HCT116 (cell line): ENCODE measurements at regions not wholly inside any gene's neighbourhood (a gene's known extent, or its start where the extent isn't known, plus 50 kb on each side); places are given as distances from the start of the nearest gene placed in this dataset.

Experiments
- ATAC-seq: fragments of 200-7000 bp; cut with Tn5 transposase; 2 replicates; pipeline ENCODE4 v1.9.1; 2020; ENCODE audit warnings: mild to moderate bottlenecking, moderate library complexity
- BruUV-seq: library from RNA; stranded (reverse); fragments of 400-500 nt; replicated peaks from 2 replicates; lab custom pipeline; 2021; lab: Mats Ljungman, UMichigan
- CTCF ChIA-PET: fragments of 300-600 bp; sonication (Branson Sonifier 250); formaldehyde crosslinking; loops from one replicate; lab custom pipeline; 2021; ENCODE audit warnings: antibody characterized with exemption; lab: Charles Lee
- POLR2A ChIA-PET: fragments of 300-600, 350-600 bp; sonication (Branson Sonifier 250); formaldehyde crosslinking; loops from one replicate; lab custom pipeline; 2021; ENCODE audit warnings: antibody characterized with exemption; lab: Charles Lee
- RAD21 ChIA-PET, 2 experiments: fragments of 300-600 bp; sonication (Branson Sonifier 250); formaldehyde crosslinking; loops; one replicate each; lab custom pipeline; 2023; ENCODE audit warnings: low total read pairs in 2 of 2; ENCODE audit not compliant: uncharacterized antibody in 2 of 2, unreplicated experiment in 2 of 2, low non-redundant PET in 1 of 2; lab: Charles Lee
- DNase-seq: peaks from one replicate; pipeline ENCODE4 v3.0.0-alpha.2; 2010; ENCODE audit warnings: low read depth, low spot score
- H2AFZ ChIP-seq: fragments of 200-600 bp; shearing (Covaris generic), sonication (generic); 2 replicates; pipeline ENCODE4 v1.6.1; 2017; ENCODE audit warnings: low read depth, mixed run types, mixed read lengths, antibody characterized with exemption, low read length; ENCODE audit not compliant: poor library complexity, severe bottlenecking
- H3K27ac ChIP-seq: 2 replicates; pipeline ENCODE4 v1.5.1; 2012; ENCODE audit warnings: low read depth, low read length
- H3K27me3 ChIP-seq: fragments of 200-600 bp; sonication (generic); 2 replicates; pipeline ENCODE4 v1.6.1; 2016; ENCODE audit warnings: mixed run types, low read length, mixed read lengths; ENCODE audit not compliant: insufficient read depth
- H3K36me3 ChIP-seq, 2 experiments: fragments of 200-500 bp in 1 of 2; fragments of 200-600 bp in 1 of 2; sonication (Bioruptor generic) in 1 of 2; sonication (generic) in 1 of 2; 2 replicates each; pipeline versions ENCODE4 v1.5.1 to v1.6.1; 2014 to 2016; ENCODE audit warnings: low read length in 2 of 2, inconsistent platforms in 1 of 2, mixed read lengths in 1 of 2, mixed run types in 1 of 2; ENCODE audit not compliant: insufficient read depth in 2 of 2, control insufficient read depth in 1 of 2
- H3K4me1 ChIP-seq, 2 experiments: fragments of 200-600 bp in 1 of 2; sonication (generic) in 1 of 2; 2 replicates each; pipeline versions ENCODE4 v1.5.1 to v1.6.1; 2012 to 2017; ENCODE audit warnings: low read length in 2 of 2, inconsistent platforms in 1 of 2, mild to moderate bottlenecking in 1 of 2, mixed read lengths in 1 of 2, mixed run types in 1 of 2, moderate library complexity in 1 of 2; ENCODE audit not compliant: insufficient read depth in 2 of 2, control insufficient read depth in 1 of 2
- H3K4me2 ChIP-seq: fragments of 200-600 bp; sonication (generic); 2 replicates; pipeline ENCODE4 v1.6.1; 2017; ENCODE audit warnings: mixed run types, low read length, mixed read lengths
- H3K4me3 ChIP-seq, 2 experiments: fragments of 200-600 bp in 1 of 2; sonication (generic) in 1 of 2; replicated peaks in 1 of 2; 2 replicates each; pipeline ENCODE4 v1.5.1; 2011 to 2016; ENCODE audit warnings: low read length in 2 of 2, control low read depth in 1 of 2, low read depth in 1 of 2, mild to moderate bottlenecking in 1 of 2, mixed read lengths in 1 of 2, mixed run types in 1 of 2
- H3K79me2 ChIP-seq: fragments of 200-600 bp; sonication (generic); 2 replicates; pipeline ENCODE4 v1.6.1; 2017; ENCODE audit warnings: mild to moderate bottlenecking, mixed run types, low read length, moderate library complexity, mixed read lengths; ENCODE audit not compliant: insufficient read depth
- H3K9ac ChIP-seq: fragments of 200-600 bp; sonication (generic); 2 replicates; pipeline ENCODE4 v1.6.1; 2016; ENCODE audit warnings: low read length, mixed read lengths
- H3K9me2 ChIP-seq: fragments of 200-600 bp; sonication (generic), shearing (Covaris generic); 2 replicates; pipeline ENCODE4 v1.6.1; 2017; ENCODE audit warnings: mixed run types, mild to moderate bottlenecking, moderate library complexity; ENCODE audit not compliant: insufficient read depth
- H3K9me3 ChIP-seq, 2 experiments: fragments of 200-500 bp in 1 of 2; fragments of 200-600 bp in 1 of 2; sonication (Bioruptor generic) in 1 of 2; sonication (generic) in 1 of 2; 2 replicates each; pipeline ENCODE4 v1.6.1; 2014 to 2017; ENCODE audit warnings: low read length in 2 of 2, mixed read lengths in 2 of 2, inconsistent platforms in 1 of 2, low read depth in 1 of 2, mild to moderate bottlenecking in 1 of 2, mixed run types in 1 of 2, moderate library complexity in 1 of 2; ENCODE audit not compliant: control insufficient read depth in 1 of 2, insufficient read depth in 1 of 2
- H4K20me1 ChIP-seq: fragments of 200-600 bp; sonication (generic), shearing (Covaris generic); 2 replicates; pipeline ENCODE4 v1.6.1; 2017; ENCODE audit warnings: mixed run types, mild to moderate bottlenecking, moderate library complexity; ENCODE audit not compliant: insufficient read depth
- CBX3 ChIP-seq: IDR thresholded peaks from 2 replicates; pipeline ENCODE4 v1.6.1; 2012; ENCODE audit warnings: low read depth
- CEBPB ChIP-seq: IDR thresholded peaks from 2 replicates; pipeline ENCODE4 v1.6.1; 2012; ENCODE audit warnings: low read depth
- EGR1 ChIP-seq: IDR thresholded peaks from 2 replicates; pipeline ENCODE4 v1.6.1; 2012; ENCODE audit warnings: low read depth
- EZH2 ChIP-seq: fragments of 200-600 bp; sonication (generic); IDR thresholded peaks from 2 replicates; pipeline ENCODE4 v1.6.1; 2017; ENCODE audit warnings: antibody characterized with exemption, mixed run types
- FOSL1 ChIP-seq: IDR thresholded peaks from 2 replicates; pipeline ENCODE4 v1.6.1; 2012; ENCODE audit warnings: low read depth
- POLR2A ChIP-seq: IDR thresholded peaks from 2 replicates; pipeline ENCODE4 v1.7.0; 2011; ENCODE audit warnings: borderline replicate concordance; ENCODE audit not compliant: insufficient read depth, insufficient read length; ENCODE audit errors: extremely low read depth
- POLR2AphosphoS5 ChIP-seq: IDR thresholded peaks from 2 replicates; pipeline ENCODE4 v1.6.1; 2011; ENCODE audit warnings: mild to moderate bottlenecking, low read depth, low read length, moderate library complexity
- SIN3A ChIP-seq: IDR thresholded peaks from 2 replicates; pipeline ENCODE4 v1.6.1; 2012; ENCODE audit warnings: low read depth
- SP1 ChIP-seq: IDR thresholded peaks from 2 replicates; pipeline ENCODE4 v1.6.1; 2012; ENCODE audit warnings: low read depth
- TCF7L2 ChIP-seq: IDR thresholded peaks from 2 replicates; pipeline ENCODE4 v1.7.0; 2011; ENCODE audit warnings: borderline replicate concordance, inconsistent platforms; ENCODE audit not compliant: insufficient read depth, insufficient read length; ENCODE audit errors: extremely low read depth
- ZFX ChIP-seq: fragments of 450-650 bp; IDR thresholded peaks from 2 replicates; pipeline ENCODE4 v1.6.1; 2017
- ZNF274 ChIP-seq: fragments of 200-500 bp; sonication (Bioruptor generic); IDR thresholded peaks from 2 replicates; pipeline ENCODE4 v1.6.1; 2014; ENCODE audit warnings: mild to moderate bottlenecking, low read depth, low read length, inconsistent platforms
- intact Hi-C: fragments of 100-400 bp; cut with micrococcal nuclease; formaldehyde crosslinking; loops from 2 replicates; pipeline ENCODE4 v1.10.0; 2022
- TF ChIP-seq, protein P1 (sequence below): IDR thresholded peaks from 2 replicates; pipeline ENCODE4 v1.6.1; 2012
- TF ChIP-seq, protein P2 (sequence below), 3 experiments: fragments of 200-600 bp in 1 of 3; sonication (generic) in 1 of 3; IDR thresholded peaks in 2 of 3; conservative IDR thresholded peaks in 1 of 3; 2 replicates each; pipeline ENCODE4 v1.5.1; 2012 to 2017; ENCODE audit warnings: low read depth in 2 of 3, low read length in 2 of 3, antibody characterized with exemption in 1 of 3, borderline replicate concordance in 1 of 3, control low read depth in 1 of 3, mild to moderate bottlenecking in 1 of 3, mixed read lengths in 1 of 3, mixed run types in 1 of 3, moderate library complexity in 1 of 3; ENCODE audit not compliant: insufficient read depth in 1 of 3
- TF ChIP-seq, protein P3 (sequence below): IDR thresholded peaks from 2 replicates; pipeline ENCODE4 v1.6.1; 2012
- TF ChIP-seq, protein P4 (sequence below): IDR thresholded peaks from 2 replicates; pipeline ENCODE4 v1.6.1; 2012; ENCODE audit warnings: low read depth
- TF ChIP-seq, protein P5 (sequence below): IDR thresholded peaks from 2 replicates; pipeline ENCODE4 v1.6.1; 2011; ENCODE audit warnings: mild to moderate bottlenecking, low read length, moderate library complexity; ENCODE audit not compliant: insufficient replicate concordance; ENCODE audit errors: extremely low read depth

DNA sequence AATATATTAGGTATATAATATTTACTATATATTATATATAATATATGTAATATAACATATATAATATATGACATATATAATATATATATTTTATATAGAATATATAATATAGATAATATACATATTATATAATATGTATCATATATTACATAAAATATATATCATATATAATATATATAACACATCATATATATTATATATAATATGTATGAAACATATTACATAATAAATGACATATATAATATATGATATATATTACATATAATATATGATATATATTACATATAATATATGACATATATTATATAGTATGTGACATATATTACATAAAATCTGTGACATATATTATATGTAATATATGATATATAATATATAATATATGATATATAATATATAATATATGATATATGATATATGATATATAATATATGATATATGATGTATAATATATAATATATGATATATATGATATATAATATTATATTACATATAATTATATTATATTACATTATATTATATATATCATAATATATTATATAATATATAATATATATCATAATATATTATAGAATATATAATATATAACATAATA is 119.5 kb upstream of the RIMBP3 start:
- RAD21 ChIA-PET = no interaction called here
- no peaks in the 10 kb centered on the region for H3K79me2 ChIP-seq
- BruUV-seq = no TSS peak
- CTCF ChIA-PET = no interaction called here
- H3K9me3 ChIP-seq = no peaks in the 10 kb centered on the region
- no peaks in the 10 kb centered on the region for H3K9me2 ChIP-seq
- POLR2A ChIA-PET = no interaction called here
- H2AFZ ChIP-seq = no peak overlapping the region
- no peaks in the 10 kb centered on the region for H3K36me3 ChIP-seq
- intact Hi-C loops = no loop called here
- H3K9ac ChIP-seq = no peak overlapping the region
- no peak overlapping the region for H3K27ac ChIP-seq
- H4K20me1 ChIP-seq = no peaks in the 10 kb centered on the region
- no peak for ATAC-seq
- H3K4me3 ChIP-seq = no peak overlapping the region
- no peaks in the 10 kb centered on the region for H3K4me1 ChIP-seq
- H3K4me2 ChIP-seq = no peak overlapping the region
- TF ChIP-seq CEBPB (no peak), SIN3A (no peak), EZH2 (no peak), POLR2A (no peak), POLR2AphosphoS5 (no peak), ZFX (no peak), EGR1 (no peak), TCF7L2 (no peak), SP1 (no peak), FOSL1 (no peak), CBX3 (no peak), ZNF274 (no peak)
- TF ChIP-seq, protein P1, sequence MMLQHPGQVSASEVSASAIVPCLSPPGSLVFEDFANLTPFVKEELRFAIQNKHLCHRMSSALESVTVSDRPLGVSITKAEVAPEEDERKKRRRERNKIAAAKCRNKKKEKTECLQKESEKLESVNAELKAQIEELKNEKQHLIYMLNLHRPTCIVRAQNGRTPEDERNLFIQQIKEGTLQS = no peak
- TF ChIP-seq, protein P2, sequence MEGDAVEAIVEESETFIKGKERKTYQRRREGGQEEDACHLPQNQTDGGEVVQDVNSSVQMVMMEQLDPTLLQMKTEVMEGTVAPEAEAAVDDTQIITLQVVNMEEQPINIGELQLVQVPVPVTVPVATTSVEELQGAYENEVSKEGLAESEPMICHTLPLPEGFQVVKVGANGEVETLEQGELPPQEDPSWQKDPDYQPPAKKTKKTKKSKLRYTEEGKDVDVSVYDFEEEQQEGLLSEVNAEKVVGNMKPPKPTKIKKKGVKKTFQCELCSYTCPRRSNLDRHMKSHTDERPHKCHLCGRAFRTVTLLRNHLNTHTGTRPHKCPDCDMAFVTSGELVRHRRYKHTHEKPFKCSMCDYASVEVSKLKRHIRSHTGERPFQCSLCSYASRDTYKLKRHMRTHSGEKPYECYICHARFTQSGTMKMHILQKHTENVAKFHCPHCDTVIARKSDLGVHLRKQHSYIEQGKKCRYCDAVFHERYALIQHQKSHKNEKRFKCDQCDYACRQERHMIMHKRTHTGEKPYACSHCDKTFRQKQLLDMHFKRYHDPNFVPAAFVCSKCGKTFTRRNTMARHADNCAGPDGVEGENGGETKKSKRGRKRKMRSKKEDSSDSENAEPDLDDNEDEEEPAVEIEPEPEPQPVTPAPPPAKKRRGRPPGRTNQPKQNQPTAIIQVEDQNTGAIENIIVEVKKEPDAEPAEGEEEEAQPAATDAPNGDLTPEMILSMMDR (IDR thresholded peaks at IDR 0.05 in 2 of 3, conservative IDR thresholded peaks at IDR 0.05 in 1 of 3; ENCODE audit: borderline replicate concordance in 1 of 3, insufficient read depth in 1 of 3, low read depth in 2 of 3, low read length in 2 of 3) = no peak
- TF ChIP-seq, protein P3, sequence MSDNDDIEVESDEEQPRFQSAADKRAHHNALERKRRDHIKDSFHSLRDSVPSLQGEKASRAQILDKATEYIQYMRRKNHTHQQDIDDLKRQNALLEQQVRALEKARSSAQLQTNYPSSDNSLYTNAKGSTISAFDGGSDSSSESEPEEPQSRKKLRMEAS = no peak
- TF ChIP-seq, protein P4, sequence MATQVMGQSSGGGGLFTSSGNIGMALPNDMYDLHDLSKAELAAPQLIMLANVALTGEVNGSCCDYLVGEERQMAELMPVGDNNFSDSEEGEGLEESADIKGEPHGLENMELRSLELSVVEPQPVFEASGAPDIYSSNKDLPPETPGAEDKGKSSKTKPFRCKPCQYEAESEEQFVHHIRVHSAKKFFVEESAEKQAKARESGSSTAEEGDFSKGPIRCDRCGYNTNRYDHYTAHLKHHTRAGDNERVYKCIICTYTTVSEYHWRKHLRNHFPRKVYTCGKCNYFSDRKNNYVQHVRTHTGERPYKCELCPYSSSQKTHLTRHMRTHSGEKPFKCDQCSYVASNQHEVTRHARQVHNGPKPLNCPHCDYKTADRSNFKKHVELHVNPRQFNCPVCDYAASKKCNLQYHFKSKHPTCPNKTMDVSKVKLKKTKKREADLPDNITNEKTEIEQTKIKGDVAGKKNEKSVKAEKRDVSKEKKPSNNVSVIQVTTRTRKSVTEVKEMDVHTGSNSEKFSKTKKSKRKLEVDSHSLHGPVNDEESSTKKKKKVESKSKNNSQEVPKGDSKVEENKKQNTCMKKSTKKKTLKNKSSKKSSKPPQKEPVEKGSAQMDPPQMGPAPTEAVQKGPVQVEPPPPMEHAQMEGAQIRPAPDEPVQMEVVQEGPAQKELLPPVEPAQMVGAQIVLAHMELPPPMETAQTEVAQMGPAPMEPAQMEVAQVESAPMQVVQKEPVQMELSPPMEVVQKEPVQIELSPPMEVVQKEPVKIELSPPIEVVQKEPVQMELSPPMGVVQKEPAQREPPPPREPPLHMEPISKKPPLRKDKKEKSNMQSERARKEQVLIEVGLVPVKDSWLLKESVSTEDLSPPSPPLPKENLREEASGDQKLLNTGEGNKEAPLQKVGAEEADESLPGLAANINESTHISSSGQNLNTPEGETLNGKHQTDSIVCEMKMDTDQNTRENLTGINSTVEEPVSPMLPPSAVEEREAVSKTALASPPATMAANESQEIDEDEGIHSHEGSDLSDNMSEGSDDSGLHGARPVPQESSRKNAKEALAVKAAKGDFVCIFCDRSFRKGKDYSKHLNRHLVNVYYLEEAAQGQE = no peak
- TF ChIP-seq, protein P5, sequence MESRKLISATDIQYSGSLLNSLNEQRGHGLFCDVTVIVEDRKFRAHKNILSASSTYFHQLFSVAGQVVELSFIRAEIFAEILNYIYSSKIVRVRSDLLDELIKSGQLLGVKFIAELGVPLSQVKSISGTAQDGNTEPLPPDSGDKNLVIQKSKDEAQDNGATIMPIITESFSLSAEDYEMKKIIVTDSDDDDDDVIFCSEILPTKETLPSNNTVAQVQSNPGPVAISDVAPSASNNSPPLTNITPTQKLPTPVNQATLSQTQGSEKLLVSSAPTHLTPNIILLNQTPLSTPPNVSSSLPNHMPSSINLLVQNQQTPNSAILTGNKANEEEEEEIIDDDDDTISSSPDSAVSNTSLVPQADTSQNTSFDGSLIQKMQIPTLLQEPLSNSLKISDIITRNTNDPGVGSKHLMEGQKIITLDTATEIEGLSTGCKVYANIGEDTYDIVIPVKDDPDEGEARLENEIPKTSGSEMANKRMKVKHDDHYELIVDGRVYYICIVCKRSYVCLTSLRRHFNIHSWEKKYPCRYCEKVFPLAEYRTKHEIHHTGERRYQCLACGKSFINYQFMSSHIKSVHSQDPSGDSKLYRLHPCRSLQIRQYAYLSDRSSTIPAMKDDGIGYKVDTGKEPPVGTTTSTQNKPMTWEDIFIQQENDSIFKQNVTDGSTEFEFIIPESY = no peak
- TF ChIP-seq, all 23 proteins: peak for 0
- DNase-seq = no peak
- H3K27me3 ChIP-seq = no peaks in the 10 kb centered on the region
